ENCODE measurements at regions not wholly inside any gene's neighbourhood (a gene's known extent, or its start where the extent isn't known, plus 50 kb on each side); places are given as distances from the start of the nearest gene placed in this dataset.

GRCh38 chr10:78780551-78780961, 288.2 kb upstream of the ZMIZ1 start:
- H3K4me3 ChIP-seq (ENCODE audit: low read depth, low read length), result no peak overlapping the region
- no peak for TF ChIP-seq CTCF (IDR thresholded peaks at IDR 0.05; ENCODE audit: insufficient read depth, low read depth, low read length, missing control alignments)
- DNase-seq (ENCODE audit: low read depth), result no peak

GRCh38 chr10:78781251-78781913, 287.4 kb upstream of the ZMIZ1 start:
- DNase-seq (ENCODE audit: low read depth), result no peak
- TF ChIP-seq CTCF (IDR thresholded peaks at IDR 0.05; ENCODE audit: insufficient read depth, low read depth, low read length, missing control alignments), result no peak
- H3K4me3 ChIP-seq (ENCODE audit: low read depth, low read length), result no peak overlapping the region

GRCh38 chr10:78781991-78782390, 286.8 kb upstream of the ZMIZ1 start:
- no peak for DNase-seq (ENCODE audit: low read depth)
- no peak for TF ChIP-seq CTCF (IDR thresholded peaks at IDR 0.05; ENCODE audit: insufficient read depth, low read depth, low read length, missing control alignments)
- no peak overlapping the region for H3K4me3 ChIP-seq (ENCODE audit: low read depth, low read length)

GRCh38 chr10:78782441-78782840, 286.3 kb upstream of the ZMIZ1 start:
- DNase-seq (ENCODE audit: low read depth), result no peak
- no peak for TF ChIP-seq CTCF (IDR thresholded peaks at IDR 0.05; ENCODE audit: insufficient read depth, low read depth, low read length, missing control alignments)
- H3K4me3 ChIP-seq (ENCODE audit: low read depth, low read length), result no peak overlapping the region

- no peak for DNase-seq (ENCODE audit: low read depth)
- TF ChIP-seq CTCF (IDR thresholded peaks at IDR 0.05; ENCODE audit: insufficient read depth, low read depth, low read length, missing control alignments), result no peak
- H3K4me3 ChIP-seq (ENCODE audit: low read depth, low read length), result no peak overlapping the region
Measured at GRCh38 chr10:78783753-78784152, 285.0 kb upstream of the ZMIZ1 start.

- no peak for TF ChIP-seq CTCF (IDR thresholded peaks at IDR 0.05; ENCODE audit: insufficient read depth, low read depth, low read length, missing control alignments)
- DNase-seq (ENCODE audit: low read depth), result no peak
- no peak overlapping the region for H3K4me3 ChIP-seq (ENCODE audit: low read depth, low read length)
Measured at GRCh38 chr10:78784546-78784945, 284.2 kb upstream of the ZMIZ1 start.

GRCh38 chr10:78785066-78785465, 283.7 kb upstream of the ZMIZ1 start:
- DNase-seq (ENCODE audit: low read depth), result no peak
- TF ChIP-seq CTCF (IDR thresholded peaks at IDR 0.05; ENCODE audit: insufficient read depth, low read depth, low read length, missing control alignments), result no peak
- H3K4me3 ChIP-seq (ENCODE audit: low read depth, low read length), result no peak overlapping the region

Measured in GM12865 (cell line).